Nephron (organoid): ENCODE measurements at regions not wholly inside any gene's neighbourhood (a gene's known extent, or its start where the extent isn't known, plus 50 kb on each side); places are given as distances from the start of the nearest gene placed in this dataset.

ENCODE experiments used
- H3K27ac Mint-ChIP-seq, 3 experiments: 2 replicates each; pipeline ENCODE4 v1.8.0; 2020; ENCODE audit warnings: mixed read lengths in 3 of 3, mild to moderate bottlenecking in 2 of 3, moderate library complexity in 1 of 3
- H3K27me3 Mint-ChIP-seq: 2 replicates; pipeline ENCODE4 v1.8.0; 2021; ENCODE audit warnings: low read depth, mild to moderate bottlenecking, moderate library complexity, mixed read lengths
- H3K36me3 Mint-ChIP-seq: 2 replicates; pipeline ENCODE4 v1.8.0; 2020; ENCODE audit warnings: low read depth, mixed read lengths
- H3K4me1 Mint-ChIP-seq: 2 replicates; pipeline ENCODE4 v1.8.0; 2020; ENCODE audit warnings: mixed read lengths
- H3K4me3 Mint-ChIP-seq, 3 experiments: 2 replicates each; pipeline ENCODE4 v1.8.0; 2020; ENCODE audit warnings: mild to moderate bottlenecking in 3 of 3, mixed read lengths in 3 of 3, moderate library complexity in 2 of 3
- H3K9me3 Mint-ChIP-seq: 2 replicates; pipeline ENCODE4 v1.8.0; 2020; ENCODE audit warnings: mixed read lengths
- TF ChIP-seq, protein P1 (sequence below), 3 experiments: fragments of 200-600 bp; sonication (generic); IDR thresholded peaks; one replicate each; pipeline ENCODE4 v1.5.0; 2021; ENCODE audit warnings: antibody characterized with exemption in 3 of 3; ENCODE audit not compliant: unreplicated experiment in 3 of 3

DNA sequence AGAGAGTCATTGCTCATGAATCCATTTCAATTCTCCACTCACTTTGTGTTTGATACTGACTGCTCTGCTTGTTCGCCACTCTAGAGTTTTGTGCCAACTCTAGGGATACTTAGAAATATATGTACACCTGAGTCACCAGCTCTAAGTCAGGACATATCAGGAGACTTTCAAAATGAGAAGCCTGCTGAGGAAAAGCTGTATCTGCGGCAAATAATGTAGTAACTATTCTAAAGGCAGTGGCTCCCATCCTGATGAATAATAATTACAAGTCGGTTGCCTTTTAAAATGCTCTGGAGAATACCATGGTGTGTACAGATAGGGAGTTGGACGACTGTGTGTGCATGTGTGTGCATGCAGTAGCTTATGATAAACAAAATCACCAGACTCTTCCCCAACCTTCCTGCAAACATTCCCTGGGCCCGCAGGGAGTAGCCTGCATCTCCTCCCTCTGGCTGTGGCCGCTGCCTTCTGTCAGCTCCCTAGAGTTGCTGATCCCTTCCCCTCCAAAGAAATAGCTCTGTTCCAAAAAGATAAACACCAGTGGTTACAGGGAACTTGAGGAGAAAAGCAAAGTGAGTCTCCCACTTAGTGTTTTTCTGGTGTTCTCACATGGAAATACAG lies 346.3 kb upstream of the UMPS start:
- TF ChIP-seq, protein P1, sequence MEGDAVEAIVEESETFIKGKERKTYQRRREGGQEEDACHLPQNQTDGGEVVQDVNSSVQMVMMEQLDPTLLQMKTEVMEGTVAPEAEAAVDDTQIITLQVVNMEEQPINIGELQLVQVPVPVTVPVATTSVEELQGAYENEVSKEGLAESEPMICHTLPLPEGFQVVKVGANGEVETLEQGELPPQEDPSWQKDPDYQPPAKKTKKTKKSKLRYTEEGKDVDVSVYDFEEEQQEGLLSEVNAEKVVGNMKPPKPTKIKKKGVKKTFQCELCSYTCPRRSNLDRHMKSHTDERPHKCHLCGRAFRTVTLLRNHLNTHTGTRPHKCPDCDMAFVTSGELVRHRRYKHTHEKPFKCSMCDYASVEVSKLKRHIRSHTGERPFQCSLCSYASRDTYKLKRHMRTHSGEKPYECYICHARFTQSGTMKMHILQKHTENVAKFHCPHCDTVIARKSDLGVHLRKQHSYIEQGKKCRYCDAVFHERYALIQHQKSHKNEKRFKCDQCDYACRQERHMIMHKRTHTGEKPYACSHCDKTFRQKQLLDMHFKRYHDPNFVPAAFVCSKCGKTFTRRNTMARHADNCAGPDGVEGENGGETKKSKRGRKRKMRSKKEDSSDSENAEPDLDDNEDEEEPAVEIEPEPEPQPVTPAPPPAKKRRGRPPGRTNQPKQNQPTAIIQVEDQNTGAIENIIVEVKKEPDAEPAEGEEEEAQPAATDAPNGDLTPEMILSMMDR (IDR thresholded peaks at IDR 0.05; ENCODE audit: unreplicated experiment in 3 of 3): no peak
- Mint-ChIP-seq H3K9me3 (no peaks in the 10 kb centered on the region), H3K27me3 (no peaks in the 10 kb centered on the region), H3K4me1 (peaks cover 28% of the 10 kb centered on the region), H3K36me3 (peaks cover 3% of the 10 kb centered on the region), H3K4me3 (no peak overlapping the region), H3K27ac (peak overlapping the region in 2 of 3 experiments; percentile 41 to 84)

DNA sequence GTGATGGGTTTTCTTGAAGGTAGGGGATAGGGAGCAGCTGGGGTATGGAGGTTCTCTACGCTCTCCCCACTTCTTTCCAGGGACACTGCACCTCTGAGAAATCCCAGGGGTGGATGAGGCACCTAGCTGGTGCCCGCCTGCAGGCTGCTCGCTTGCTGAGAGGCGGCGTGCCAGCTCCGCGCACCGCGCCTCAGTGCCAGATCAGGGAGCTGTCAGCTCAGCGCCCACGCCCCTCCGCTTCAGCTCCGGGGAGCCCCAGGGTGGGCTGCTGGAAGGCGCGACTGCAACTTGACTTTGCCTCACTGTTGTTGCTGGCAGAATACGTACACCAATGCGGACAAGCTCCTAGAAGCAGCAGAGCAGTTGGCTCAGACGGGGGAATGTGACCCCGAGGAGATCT lies 345.7 kb upstream of the UMPS start:
- TF ChIP-seq, protein P1 (IDR thresholded peaks at IDR 0.05; ENCODE audit: unreplicated experiment in 3 of 3): no peak
- Mint-ChIP-seq H3K36me3 (peaks cover 3% of the 10 kb centered on the region), H3K27me3 (no peaks in the 10 kb centered on the region), H3K4me3 (no peak overlapping the region), H3K27ac (peak overlapping the region in 2 of 3 experiments; percentile 41 to 84), H3K9me3 (no peaks in the 10 kb centered on the region), H3K4me1 (peaks cover 33% of the 10 kb centered on the region)

DNA sequence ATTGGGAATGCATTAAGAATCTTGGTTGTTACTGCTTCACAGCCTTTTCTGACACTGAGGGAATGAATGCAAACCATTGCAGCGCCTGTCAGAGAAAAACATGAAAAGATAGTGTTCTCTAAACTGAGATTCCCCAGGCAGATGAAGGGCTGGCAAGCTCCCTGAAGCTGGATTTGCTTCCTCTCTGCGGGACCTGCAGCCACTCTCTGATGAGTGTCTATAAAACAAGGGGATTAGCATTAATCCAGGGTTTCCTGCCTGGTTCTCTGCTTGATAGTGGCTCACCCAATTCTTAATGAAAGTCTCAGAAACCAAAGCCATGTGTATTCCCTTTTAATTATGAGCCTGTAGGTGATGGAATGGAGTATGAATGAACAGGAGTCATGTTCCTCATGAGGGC lies 344.3 kb upstream of the UMPS start:
- TF ChIP-seq, protein P1 (IDR thresholded peaks at IDR 0.05; ENCODE audit: unreplicated experiment in 3 of 3): no peak
- no peak overlapping the region for H3K4me3 Mint-ChIP-seq
- peaks cover 7% of the 10 kb centered on the region for H3K36me3 Mint-ChIP-seq
- H3K9me3 Mint-ChIP-seq: no peaks in the 10 kb centered on the region
- peaks cover 37% of the 10 kb centered on the region for H3K4me1 Mint-ChIP-seq
- peak overlapping the region in 1 of 3 experiments; percentile 37 for H3K27ac Mint-ChIP-seq
- H3K27me3 Mint-ChIP-seq: no peaks in the 10 kb centered on the region

DNA sequence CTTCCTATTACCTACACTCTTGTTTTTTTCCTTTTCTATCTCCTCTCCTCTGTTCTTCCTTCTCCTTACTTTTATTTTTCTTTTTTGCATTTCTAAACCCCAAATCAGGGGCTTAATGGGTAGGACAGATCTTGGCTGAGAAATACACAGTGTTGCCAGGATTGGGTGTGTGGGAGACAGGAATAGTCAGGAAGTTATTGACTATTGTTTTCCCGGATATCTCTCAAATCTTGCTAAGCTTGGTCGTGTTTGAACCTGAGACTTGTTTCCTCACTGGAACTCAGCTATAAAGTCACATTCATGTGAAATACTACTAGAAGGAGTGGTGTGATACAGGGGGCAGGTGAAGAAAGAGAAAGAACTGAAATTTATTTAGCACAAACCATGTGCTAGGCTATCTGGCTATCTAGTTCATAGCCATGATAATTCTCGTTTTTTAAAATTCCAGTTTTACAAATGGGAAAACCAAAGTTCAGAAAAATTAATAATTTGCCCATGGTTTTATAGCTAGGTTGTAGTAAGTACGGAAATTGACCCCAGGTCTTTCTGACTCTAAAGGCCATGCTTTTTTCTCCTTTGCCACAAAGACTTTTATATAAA lies 343.2 kb upstream of the UMPS start:
- H3K9me3 Mint-ChIP-seq: no peaks in the 10 kb centered on the region
- no peaks in the 10 kb centered on the region for H3K27me3 Mint-ChIP-seq
- H3K4me1 Mint-ChIP-seq: peaks cover 38% of the 10 kb centered on the region
- TF ChIP-seq, protein P1 (IDR thresholded peaks at IDR 0.05; ENCODE audit: unreplicated experiment in 3 of 3): no peak
- H3K4me3 Mint-ChIP-seq: no peak overlapping the region
- peaks cover 10% of the 10 kb centered on the region for H3K36me3 Mint-ChIP-seq
- H3K27ac Mint-ChIP-seq: no peak overlapping the region

DNA sequence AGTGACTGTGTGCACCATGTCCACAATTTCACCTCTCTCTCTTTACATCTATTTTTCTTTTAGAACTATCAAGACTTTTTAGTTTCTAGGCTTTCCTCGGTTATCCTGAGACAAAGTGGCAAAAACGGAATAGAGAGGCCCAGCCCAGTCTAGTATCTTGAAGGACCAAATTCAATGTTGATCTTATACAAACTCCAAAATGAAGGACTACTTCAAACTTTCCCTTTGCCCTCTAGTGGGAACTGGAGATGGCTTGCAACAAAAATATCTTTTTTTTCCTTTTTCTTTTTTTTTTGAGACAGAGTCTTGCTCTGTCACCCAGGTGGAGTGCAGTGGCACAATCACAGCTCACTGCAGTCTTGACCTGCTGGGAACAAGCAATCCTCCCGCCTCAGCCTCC lies 338.5 kb upstream of the UMPS start:
- H3K27ac Mint-ChIP-seq: no peak overlapping the region
- no peak overlapping the region for H3K4me3 Mint-ChIP-seq
- H3K9me3 Mint-ChIP-seq: no peaks in the 10 kb centered on the region
- TF ChIP-seq, protein P1 (IDR thresholded peaks at IDR 0.05; ENCODE audit: unreplicated experiment in 3 of 3): peak in 1 of 3 experiments; percentile 14
- no peaks in the 10 kb centered on the region for H3K27me3 Mint-ChIP-seq
- H3K36me3 Mint-ChIP-seq: peaks cover 32% of the 10 kb centered on the region
- peaks cover 24% of the 10 kb centered on the region for H3K4me1 Mint-ChIP-seq

DNA sequence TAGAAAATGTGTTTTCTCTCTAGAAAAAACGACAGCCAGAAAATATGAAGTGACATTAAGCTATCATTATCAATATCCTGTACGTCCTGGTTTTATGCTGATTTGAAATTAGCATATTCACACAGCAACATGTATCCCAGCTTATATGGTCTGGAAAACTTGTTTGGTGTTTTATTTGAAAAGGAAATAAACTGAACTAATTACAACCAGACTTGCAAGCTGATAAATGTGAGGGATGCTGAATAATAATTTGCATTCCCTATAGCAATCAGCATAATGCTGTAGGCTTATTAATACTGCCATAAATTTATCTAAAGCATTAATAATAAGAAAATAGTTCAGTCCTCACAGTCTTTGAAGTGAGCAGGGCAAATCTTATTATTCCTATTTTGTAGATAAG lies 336.9 kb upstream of the UMPS start:
- Mint-ChIP-seq H3K27ac (no peak overlapping the region), H3K27me3 (no peaks in the 10 kb centered on the region), H3K36me3 (peaks cover 38% of the 10 kb centered on the region), H3K4me3 (no peak overlapping the region), H3K9me3 (no peaks in the 10 kb centered on the region), H3K4me1 (peaks cover 28% of the 10 kb centered on the region)
- TF ChIP-seq, protein P1 (IDR thresholded peaks at IDR 0.05; ENCODE audit: unreplicated experiment in 3 of 3): no peak
